GM06990 (cell line): ENCODE measurements at regions not wholly inside any gene's neighbourhood (a gene's known extent, or its start where the extent isn't known, plus 50 kb on each side); places are given as distances from the start of the nearest gene placed in this dataset.

ENCODE experiments used
- DNase-seq: peaks from one replicate; pipeline ENCODE4 v3.0.0-alpha.2; 2011; ENCODE audit not compliant: insufficient read length; ENCODE audit errors: extremely low read depth
- H3K27me3 ChIP-seq: replicated peaks from 2 replicates; pipeline ENCODE4 v1.6.0; 2011; ENCODE audit warnings: low read length; ENCODE audit not compliant: control insufficient read depth, insufficient read depth
- H3K36me3 ChIP-seq: 2 replicates; pipeline ENCODE4 v1.5.1; 2011; ENCODE audit warnings: low read length; ENCODE audit not compliant: control insufficient read depth, insufficient read depth
- H3K4me3 ChIP-seq: replicated peaks from 2 replicates; pipeline ENCODE4 v1.5.1; 2011; ENCODE audit warnings: low read depth, mild to moderate bottlenecking, control low read depth, low read length
- TF ChIP-seq, protein P1 (sequence below): IDR thresholded peaks from 2 replicates; pipeline ENCODE4 v1.5.1; 2011; ENCODE audit warnings: low read length, control low read depth, mild to moderate bottlenecking, inconsistent platforms; ENCODE audit not compliant: insufficient read depth, poor library complexity, severe bottlenecking

DNA sequence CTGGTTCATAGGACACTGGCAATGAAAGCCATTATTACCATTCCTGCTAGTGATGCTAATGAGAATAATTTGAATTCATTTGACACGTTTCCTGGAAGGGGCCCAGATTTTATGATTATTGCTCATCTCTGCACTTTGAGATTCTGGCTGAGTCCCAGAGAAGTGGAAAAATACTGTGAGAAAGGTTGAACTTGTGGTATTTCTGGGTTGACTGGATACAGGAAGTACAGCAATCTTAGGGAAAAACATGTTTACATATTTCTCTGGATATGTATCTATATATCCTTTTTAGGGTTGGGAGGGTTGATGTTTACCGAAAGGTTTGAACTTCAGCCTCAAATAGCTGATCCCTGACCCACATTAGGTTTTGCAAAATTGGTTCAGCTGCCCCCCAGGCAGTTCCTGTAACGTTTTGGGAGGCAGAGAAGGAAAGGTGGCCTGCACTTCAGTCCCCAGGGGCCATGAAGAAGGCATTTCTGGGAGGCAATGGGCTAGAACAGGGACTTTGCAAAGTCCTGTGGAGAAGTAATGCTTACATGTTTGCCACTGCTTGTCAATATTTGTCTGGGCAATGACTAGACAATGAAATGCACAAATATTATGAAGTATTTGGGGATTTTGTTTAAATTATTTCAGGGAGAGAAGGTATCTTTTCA, 253.7 kb upstream of the PITRM1 start:
- no peaks in the 10 kb centered on the region; the same call in 1 of the 2 replicates for H3K27me3 ChIP-seq
- H3K4me3 ChIP-seq, result no peak overlapping the region
- no peak for DNase-seq
- TF ChIP-seq, protein P1, sequence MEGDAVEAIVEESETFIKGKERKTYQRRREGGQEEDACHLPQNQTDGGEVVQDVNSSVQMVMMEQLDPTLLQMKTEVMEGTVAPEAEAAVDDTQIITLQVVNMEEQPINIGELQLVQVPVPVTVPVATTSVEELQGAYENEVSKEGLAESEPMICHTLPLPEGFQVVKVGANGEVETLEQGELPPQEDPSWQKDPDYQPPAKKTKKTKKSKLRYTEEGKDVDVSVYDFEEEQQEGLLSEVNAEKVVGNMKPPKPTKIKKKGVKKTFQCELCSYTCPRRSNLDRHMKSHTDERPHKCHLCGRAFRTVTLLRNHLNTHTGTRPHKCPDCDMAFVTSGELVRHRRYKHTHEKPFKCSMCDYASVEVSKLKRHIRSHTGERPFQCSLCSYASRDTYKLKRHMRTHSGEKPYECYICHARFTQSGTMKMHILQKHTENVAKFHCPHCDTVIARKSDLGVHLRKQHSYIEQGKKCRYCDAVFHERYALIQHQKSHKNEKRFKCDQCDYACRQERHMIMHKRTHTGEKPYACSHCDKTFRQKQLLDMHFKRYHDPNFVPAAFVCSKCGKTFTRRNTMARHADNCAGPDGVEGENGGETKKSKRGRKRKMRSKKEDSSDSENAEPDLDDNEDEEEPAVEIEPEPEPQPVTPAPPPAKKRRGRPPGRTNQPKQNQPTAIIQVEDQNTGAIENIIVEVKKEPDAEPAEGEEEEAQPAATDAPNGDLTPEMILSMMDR, result no peak
- no peaks in the 10 kb centered on the region for H3K36me3 ChIP-seq

DNA sequence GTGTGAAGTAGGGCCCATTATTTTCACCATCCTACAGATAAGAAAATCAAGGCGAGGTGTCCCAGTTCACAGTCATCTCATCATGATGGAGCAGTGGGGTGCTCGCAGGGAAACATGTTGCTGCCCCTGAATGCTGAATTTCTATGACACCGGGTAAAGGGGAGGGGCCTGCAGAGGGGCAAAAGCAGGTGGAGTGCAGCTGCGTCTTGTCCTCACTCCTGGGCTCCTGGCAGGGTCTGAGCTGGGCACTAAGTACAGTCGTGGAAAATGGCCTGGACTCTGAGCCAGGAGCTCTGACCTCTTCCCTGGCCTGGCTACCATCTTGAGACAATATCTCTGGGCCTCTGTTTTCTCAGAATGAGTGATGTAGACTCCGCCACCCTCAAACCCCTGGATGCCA, 253.1 kb upstream of the PITRM1 start:
- Histone ChIP-seq H3K27me3 (no peaks in the 10 kb centered on the region; the same call in 1 of the 2 replicates), H3K36me3 (no peaks in the 10 kb centered on the region), H3K4me3 (no peak overlapping the region)
- TF ChIP-seq, protein P1, result no peak
- no peak for DNase-seq

DNA sequence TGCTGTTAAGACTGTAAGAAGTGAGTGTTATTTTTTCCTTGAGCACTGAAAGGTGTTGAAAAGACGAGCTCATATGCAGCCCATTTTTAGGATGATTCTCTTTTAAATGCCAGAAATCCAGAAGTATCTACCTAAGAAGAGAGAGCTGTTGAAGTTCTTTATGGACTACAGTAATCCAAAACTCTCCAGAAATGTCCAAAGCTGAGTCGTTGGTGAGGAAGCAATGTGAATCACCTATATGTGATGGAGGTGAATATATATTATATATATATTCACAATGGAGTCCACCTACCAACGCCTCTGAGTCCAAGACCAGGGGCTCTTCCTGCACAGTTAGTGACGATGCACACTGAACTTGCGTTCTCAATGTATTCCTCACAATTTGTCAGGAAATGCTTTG, 252.7 kb upstream of the PITRM1 start:
- H3K36me3 ChIP-seq, result no peaks in the 10 kb centered on the region
- no peak overlapping the region for H3K4me3 ChIP-seq
- TF ChIP-seq, protein P1, result no peak
- no peak for DNase-seq
- H3K27me3 ChIP-seq, result no peaks in the 10 kb centered on the region; the same call in 1 of the 2 replicates

DNA sequence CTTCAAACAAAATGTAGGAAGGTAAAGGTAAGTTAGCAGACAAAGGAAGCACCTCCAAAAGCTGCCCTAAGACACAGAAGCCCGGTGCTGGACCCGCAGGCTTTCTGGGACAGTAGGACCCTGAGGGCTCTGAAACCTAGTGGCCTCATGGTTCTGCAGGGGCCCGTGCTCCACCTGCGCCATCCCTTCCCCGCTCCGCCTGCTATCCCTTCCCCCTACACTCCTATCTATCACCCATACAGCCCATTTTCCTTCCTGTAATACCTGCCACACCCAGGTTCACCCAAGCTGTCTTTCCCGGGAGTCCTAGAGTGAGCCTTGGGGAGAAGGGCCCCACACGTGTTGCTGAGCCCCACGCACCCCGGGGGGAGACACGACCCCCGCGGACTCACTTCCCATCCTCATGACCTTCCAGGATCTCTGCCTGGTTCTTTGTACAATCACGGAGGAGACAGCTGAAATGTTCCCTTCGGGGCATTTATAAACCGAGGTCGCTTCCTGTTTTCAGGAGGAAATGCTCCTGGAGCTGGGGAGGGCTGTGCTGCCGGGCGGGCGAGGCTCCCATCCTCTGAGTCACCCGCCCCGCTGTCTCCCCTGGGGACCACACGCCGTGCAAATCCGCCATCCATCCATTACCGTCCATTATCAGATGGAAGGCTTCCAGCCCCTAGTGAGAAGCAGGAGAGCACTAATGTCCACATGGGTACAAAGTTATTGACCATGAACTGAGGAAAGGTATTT, 251.7 kb upstream of the PITRM1 start:
- H3K27me3 ChIP-seq, result no peaks in the 10 kb centered on the region; the same call in 1 of the 2 replicates
- H3K36me3 ChIP-seq, result no peaks in the 10 kb centered on the region
- no peak for DNase-seq
- TF ChIP-seq, protein P1, result no peak
- H3K4me3 ChIP-seq, result no peak overlapping the region

DNA sequence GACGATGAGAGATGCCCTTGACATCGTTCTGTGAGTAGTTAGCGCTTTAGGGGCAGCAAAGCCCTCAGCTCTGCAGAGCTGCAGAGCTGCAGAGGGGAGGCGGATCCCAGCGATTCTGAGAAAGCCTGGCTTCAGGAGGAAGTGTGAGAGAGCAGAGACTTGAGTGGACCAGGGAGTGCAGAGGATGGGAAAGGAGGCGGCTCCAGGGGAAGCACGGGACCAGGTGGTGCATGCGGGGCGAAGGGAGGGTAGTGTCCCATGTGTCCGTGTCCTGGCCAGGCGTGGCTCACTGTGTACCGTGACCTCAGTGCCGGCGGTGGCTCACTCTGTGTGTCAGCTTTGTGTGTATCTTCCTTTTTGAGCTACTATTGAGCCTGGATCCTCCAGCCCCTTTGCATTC, 250.8 kb upstream of the PITRM1 start:
- TF ChIP-seq, protein P1, result no peak
- no peak for DNase-seq
- H3K36me3 ChIP-seq, result no peaks in the 10 kb centered on the region
- H3K4me3 ChIP-seq, result no peak overlapping the region
- H3K27me3 ChIP-seq, result no peaks in the 10 kb centered on the region; the same call in 1 of the 2 replicates
